Stomach (tissue), 8 donors: ENCODE measurements at regions not wholly inside any gene's neighbourhood (a gene's known extent, or its start where the extent isn't known, plus 50 kb on each side); places are given as distances from the start of the nearest gene placed in this dataset.
A peak's percentile ranks its signal among the peaks of the same experiment; 100 is the strongest.
"Not testable (repeated sequence)": the region's sequence is repeated elsewhere in the genome, so short reads cannot be mapped to it uniquely, and the experiment has no call there.

ENCODE experiments used
- DNase-seq, 2 donors: peaks; one replicate each; pipeline versions ENCODE4 v3.0.0 to v3.0.0-alpha.2; 2013 to 2019
- H3K27ac ChIP-seq, 5 donors: fragments of 200-600 bp in 4 of 5; sonication (generic) in 4 of 5; one replicate each; pipeline ENCODE4 v1.5.1; 2013 to 2019; ENCODE audit warnings: mild to moderate bottlenecking in 1 of 5, moderate library complexity in 1 of 5
- H3K27me3 ChIP-seq, 3 donors: fragments of 200-600 bp; sonication (generic); one replicate each; pipeline ENCODE4 v1.5.1; 2017 to 2019; ENCODE audit warnings: mixed run types in 1 of 3
- H3K36me3 ChIP-seq, 4 donors: fragments of 200-600 bp; sonication (generic); 1 replicate in 3 of 4; 2 replicates in 1 of 4; pipeline ENCODE4 v1.5.1; 2016 to 2019
- H3K4me1 ChIP-seq, 4 donors: fragments of 200-600 bp; sonication (generic); one replicate each; pipeline ENCODE4 v1.5.1; 2016 to 2019
- H3K4me3 ChIP-seq, 4 donors: fragments of 200-600 bp; sonication (generic) in 3 of 4; one replicate each; pipeline ENCODE4 v1.5.1; 2016 to 2019; ENCODE audit warnings: mild to moderate bottlenecking in 1 of 4
- H3K9me3 ChIP-seq, 4 donors: fragments of 200-600 bp; sonication (generic); one replicate each; pipeline ENCODE4 v1.5.1; 2016 to 2019
- CTCF ChIP-seq, 7 experiments: fragments of 450-650 bp in 4 of 7; fragments of 200-600 bp in 3 of 7; sonication (generic) in 3 of 7; IDR thresholded peaks; one replicate each; pipeline ENCODE4 v1.5.1; 2016 to 2019; ENCODE audit warnings: antibody characterized with exemption in 7 of 7, control low read depth in 2 of 7, mild to moderate bottlenecking in 1 of 7
- EP300 ChIP-seq: sonication (generic); formaldehyde crosslinking; IDR thresholded peaks from one replicate; pipeline ENCODE4 v1.6.1; 2017; ENCODE audit warnings: antibody characterized with exemption
- POLR2A ChIP-seq, 4 donors: fragments of 450-650 bp; IDR thresholded peaks; one replicate each; pipeline ENCODE4 v1.6.1; 2016; ENCODE audit warnings: antibody characterized with exemption in 4 of 4, control low read depth in 2 of 4, mild to moderate bottlenecking in 1 of 4, moderate library complexity in 1 of 4
- POLR2AphosphoS5 ChIP-seq, 3 donors: sonication (generic); formaldehyde crosslinking; IDR thresholded peaks; one replicate each; pipeline ENCODE4 v1.6.1; 2016; ENCODE audit warnings: antibody characterized with exemption in 3 of 3
- WGBS, 5 donors: extraction: QIAGEN DNeasy Blood & Tissue Kit in 3 of 5; methylation state at CpG; one replicate each; pipeline versions ENCODE4 v1.1.5 to v1.1.7; 2013 to 2018; 5-methylcytosine and 5-hydroxymethylcytosine counted together
- intact Hi-C: fragments of 100-400 bp; cut with DNase I; formaldehyde crosslinking; loops from one replicate; pipeline ENCODE4 v1.15.1; 2023; ENCODE audit warnings: low total_unique reads
- donor health status: healthy with polysubstance abuse.
- donor health status: Bipolar disorder and iron deficiency.
- donor health status: healthy.

- 79 to 87% (median 81%) methylated on average over 8 of the region's 8 CpGs for WGBS, 5 donors
Measured at GRCh38 chr22:25395468-25395867, 169.0 kb upstream of the GRK3 start.

GRCh38 chr22:25395915-25396314, 168.6 kb upstream of the GRK3 start:
- Histone ChIP-seq H3K27me3 (no peaks in the 10 kb centered on the region), H3K4me3 (no peak overlapping the region), H3K27ac (no peak overlapping the region), H3K4me1 (peaks cover 8 to 54% (median 33%) of the 10 kb centered on the region in 4 donors), H3K36me3 (no peaks in the 10 kb centered on the region), H3K9me3 (no peaks in the 10 kb centered on the region)
- DNase-seq = no peak
- TF ChIP-seq POLR2AphosphoS5 (IDR thresholded peaks at IDR 0.05) (no peak), EP300 (no peak)
- intact Hi-C loops = no loop called here
- 55 to 100% (median 80%) methylated on average over 2 to 3 of the region's 3 CpGs for WGBS, 5 donors

More at GRCh38 chr22:25395468-25395867, 169.0 kb upstream of the GRK3 start:
- peaks cover 6 to 54% (median 31%) of the 10 kb centered on the region in 4 donors for H3K4me1 ChIP-seq
- no peak for TF ChIP-seq POLR2A (IDR thresholded peaks at IDR 0.05)
- no peak for TF ChIP-seq EP300
- no peak for TF ChIP-seq CTCF (IDR thresholded peaks at IDR 0.05)
- no peak for TF ChIP-seq POLR2AphosphoS5 (IDR thresholded peaks at IDR 0.05)
- H3K27ac ChIP-seq = peak overlapping the region in 1 of 5 donors; percentile 1
- no peaks in the 10 kb centered on the region for H3K27me3 ChIP-seq
- no peak for DNase-seq
- no peaks in the 10 kb centered on the region for H3K9me3 ChIP-seq
- H3K36me3 ChIP-seq = no peaks in the 10 kb centered on the region
- intact Hi-C loops = no loop called here
- H3K4me3 ChIP-seq = no peak overlapping the region

- TF ChIP-seq POLR2AphosphoS5 (IDR thresholded peaks at IDR 0.05) (no peak), POLR2A (IDR thresholded peaks at IDR 0.05) (no peak), CTCF (IDR thresholded peaks at IDR 0.05) (no peak)
- Histone ChIP-seq H3K9me3 (no peaks in the 10 kb centered on the region), H3K36me3 (no peaks in the 10 kb centered on the region), H3K27me3 (no peaks in the 10 kb centered on the region), H3K4me3 (no peak overlapping the region), H3K4me1 (peaks cover 14 to 53% (median 37%) of the 10 kb centered on the region in 4 donors), H3K27ac (no peak overlapping the region)
- whole genome bisulfite sequencing, 5 donors = 80 to 88% (median 82%) methylated on average over 10 of the region's 10 CpGs
- DNase-seq = no peak
- intact Hi-C loops = no loop called here
Measured at GRCh38 chr22:25396615-25397200, 167.8 kb upstream of the GRK3 start.

- no peaks in the 10 kb centered on the region for H3K36me3 ChIP-seq
- no peak overlapping the region for H3K4me3 ChIP-seq
- H3K27ac ChIP-seq = no peak overlapping the region
- H3K4me1 ChIP-seq = peaks cover 19 to 53% (median 38%) of the 10 kb centered on the region in 4 donors
- no peak for DNase-seq
- no peaks in the 10 kb centered on the region for H3K9me3 ChIP-seq
- no peak for TF ChIP-seq POLR2A (IDR thresholded peaks at IDR 0.05)
- no peak for TF ChIP-seq POLR2AphosphoS5 (IDR thresholded peaks at IDR 0.05)
- TF ChIP-seq EP300 = no peak
- TF ChIP-seq CTCF (IDR thresholded peaks at IDR 0.05) = no peak
- no peaks in the 10 kb centered on the region for H3K27me3 ChIP-seq
- 47 to 68% (median 59%) methylated on average over 3 of the region's 3 CpGs for WGBS, 5 donors
- intact Hi-C loops = no loop called here
Measured at GRCh38 chr22:25397616-25398015, 166.9 kb upstream of the GRK3 start.

GRCh38 chr22:25398591-25399062, 165.8 kb upstream of the GRK3 start:
- DNase-seq, H3K27me3 ChIP-seq, H3K9me3 ChIP-seq, H3K36me3 ChIP-seq, H3K27ac ChIP-seq, intact Hi-C loops, H3K4me3 ChIP-seq: not testable (repeated sequence)
- peaks cover 29 to 62% (median 48%) of the 10 kb centered on the region in 4 donors for H3K4me1 ChIP-seq
- WGBS, 5 donors = 79 to 91% (median 89%) methylated on average over 6 of the region's 6 CpGs
